ENCODE measurements at regions not wholly inside any gene's neighbourhood (a gene's known extent, or its start where the extent isn't known, plus 50 kb on each side); places are given as distances from the start of the nearest gene placed in this dataset.

- no peak for DNase-seq
These were observed 185.4 kb downstream of the FBXO15 start for GRCh38 chr18:73962256-73962655.

DNA sequence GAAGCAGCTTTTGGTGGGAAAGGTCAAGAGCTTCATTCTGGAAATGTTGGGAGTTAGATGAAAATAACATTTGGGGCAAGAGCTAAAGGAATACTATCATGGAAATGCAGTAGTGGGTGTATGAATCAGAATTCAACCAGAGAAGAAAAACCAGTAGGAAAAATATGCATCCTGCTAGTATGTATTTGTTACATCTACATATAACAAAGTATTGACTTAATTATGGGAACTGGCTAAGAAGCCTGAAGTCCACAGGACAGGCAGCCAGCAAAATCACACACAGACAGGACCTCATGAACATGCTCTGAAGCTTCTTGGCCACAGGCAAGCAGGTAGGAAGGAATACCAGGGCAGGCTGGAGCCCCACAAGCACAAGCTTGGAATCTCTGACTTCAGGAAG lies 185.8 kb downstream of the FBXO15 start:
- no peak for DNase-seq

DNA sequence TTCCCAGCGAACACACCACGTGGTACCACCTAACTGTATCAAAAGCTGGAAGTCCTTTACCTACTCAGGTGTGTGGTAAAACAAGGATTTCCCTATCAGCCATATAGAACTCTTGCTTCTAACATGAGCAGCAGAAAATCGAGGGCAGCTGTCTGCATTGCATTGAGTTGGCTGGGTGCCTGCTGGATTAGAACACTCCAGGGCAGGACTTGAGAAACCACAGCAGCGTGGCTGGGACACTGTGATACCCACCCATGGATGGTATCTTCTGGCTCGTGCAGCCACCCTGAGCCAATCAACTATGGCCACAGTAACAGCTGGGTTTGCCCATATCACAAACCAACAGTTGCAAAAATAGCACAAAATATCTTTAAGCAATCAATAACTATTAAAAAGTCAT lies 188.3 kb downstream of the FBXO15 start:
- DNase-seq = no peak

DNA sequence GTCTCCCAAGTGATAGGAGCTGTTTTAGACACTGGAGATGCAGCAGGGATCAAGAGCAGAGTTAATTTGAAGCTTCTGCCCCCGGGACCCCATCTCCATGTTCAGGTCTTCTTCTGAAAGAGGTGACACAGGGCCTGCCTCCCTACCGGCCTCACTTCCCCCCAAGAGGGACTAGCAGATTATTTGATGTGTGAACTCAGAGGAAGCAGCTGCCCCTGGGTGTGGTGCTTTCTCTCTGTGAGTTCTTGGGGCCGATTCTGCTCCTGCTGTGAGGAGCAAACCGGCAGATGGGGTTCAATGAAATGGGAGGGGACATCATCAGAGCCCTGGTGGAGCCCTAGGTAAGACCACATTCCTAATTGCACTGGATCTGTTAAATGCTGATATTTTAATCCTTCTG lies 193.4 kb downstream of the FBXO15 start:
- no peak for DNase-seq

GRCh38 chr18:73952296-73952946 lies 195.2 kb downstream of the FBXO15 start:
- no peak for DNase-seq

GRCh38 chr18:73950116-73950700 lies 197.4 kb downstream of the FBXO15 start:
- DNase-seq = no peak

- no peak for DNase-seq
These were observed 199.1 kb downstream of the FBXO15 start for GRCh38 chr18:73948497-73948896.

DNA sequence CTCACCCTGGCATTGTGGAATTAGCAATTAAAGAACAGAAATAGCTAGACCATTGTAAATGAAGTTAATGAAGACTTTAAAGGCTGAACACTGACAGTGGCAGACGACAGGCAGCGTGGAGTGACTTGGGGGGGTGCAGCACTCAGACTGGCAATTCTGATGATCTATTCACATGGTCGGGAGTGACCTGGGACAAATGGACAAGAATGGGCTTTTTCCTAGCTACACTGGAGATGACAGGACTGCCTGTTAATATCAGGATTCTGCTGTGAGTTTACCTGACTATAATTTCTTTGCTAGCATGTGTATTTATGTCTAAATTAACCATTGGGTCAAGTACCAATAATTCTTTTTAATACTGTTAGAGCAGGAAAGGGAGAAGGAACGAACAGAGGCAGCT lies 199.6 kb downstream of the FBXO15 start:
- DNase-seq = no peak

DNA sequence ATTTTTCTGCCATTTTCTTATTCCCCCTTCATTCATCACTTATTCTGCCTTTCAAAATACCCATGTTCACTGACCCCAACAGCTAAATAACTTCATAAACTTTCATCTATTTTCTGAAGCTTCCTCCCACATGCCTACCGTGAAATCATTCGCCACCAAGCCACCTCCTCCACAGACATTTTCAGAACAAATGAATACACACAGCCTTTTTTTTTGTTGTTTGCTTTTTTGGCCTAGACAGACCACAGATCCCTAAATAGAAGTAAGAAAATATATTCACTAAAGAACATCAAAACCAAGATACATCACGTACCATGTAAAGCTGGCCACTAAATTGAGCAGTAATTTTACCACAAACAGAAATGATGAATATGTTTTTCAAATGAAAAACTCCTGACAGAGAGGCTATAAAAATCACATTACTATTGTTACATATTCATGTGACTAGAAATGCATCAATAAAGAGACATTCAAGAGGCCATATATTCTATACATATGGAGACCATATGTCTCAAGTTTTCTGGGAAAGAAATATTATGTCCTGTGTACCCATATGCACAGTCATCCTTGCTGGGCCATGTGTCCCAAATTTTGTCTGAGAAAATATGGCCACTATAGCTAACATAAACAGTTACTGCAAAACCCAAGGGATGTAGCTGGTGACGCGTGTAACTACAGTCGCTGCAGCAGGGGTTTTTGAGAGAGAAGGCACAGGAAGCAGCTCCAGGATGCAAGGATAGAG lies 200.3 kb downstream of the FBXO15 start:
- DNase-seq = no peak

- no peak for DNase-seq
These were observed 202.4 kb downstream of the FBXO15 start for GRCh38 chr18:73945130-73945792.

- DNase-seq = no peak
These were observed 202.9 kb downstream of the FBXO15 start for GRCh38 chr18:73944715-73945114.

GRCh38 chr18:73943763-73944162 lies 203.9 kb downstream of the FBXO15 start:
- DNase-seq = no peak

GRCh38 chr18:73942956-73943355 lies 204.7 kb downstream of the FBXO15 start:
- DNase-seq = no peak

DNA sequence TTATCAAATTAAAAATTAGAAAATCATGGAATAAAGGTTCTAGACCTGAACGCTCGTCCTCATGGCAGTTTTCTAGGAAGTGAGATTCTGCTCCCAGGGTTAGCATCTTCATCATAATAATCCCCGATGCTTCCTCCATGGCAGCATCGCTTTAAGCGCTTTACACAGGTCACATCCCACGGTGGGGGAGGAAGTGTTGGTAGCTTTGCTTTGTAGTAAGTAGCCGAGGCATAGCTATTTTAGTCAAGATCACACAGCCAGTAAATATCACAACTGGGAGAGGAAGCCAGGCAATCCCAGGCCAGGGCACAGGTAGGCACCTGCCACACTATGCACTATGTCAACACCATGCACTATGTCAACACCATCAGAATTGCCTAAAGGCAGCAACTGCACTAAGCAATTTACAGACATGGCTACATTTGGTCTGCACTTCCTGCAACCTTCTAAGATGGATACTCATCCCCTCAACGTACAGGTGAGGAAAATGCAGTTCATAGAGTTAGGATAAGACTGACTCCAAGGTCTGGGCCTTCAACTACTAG lies 205.5 kb downstream of the FBXO15 start:
- no peak for DNase-seq

- DNase-seq = no peak
These were observed 206.9 kb downstream of the FBXO15 start for GRCh38 chr18:73940721-73941120.

DNA sequence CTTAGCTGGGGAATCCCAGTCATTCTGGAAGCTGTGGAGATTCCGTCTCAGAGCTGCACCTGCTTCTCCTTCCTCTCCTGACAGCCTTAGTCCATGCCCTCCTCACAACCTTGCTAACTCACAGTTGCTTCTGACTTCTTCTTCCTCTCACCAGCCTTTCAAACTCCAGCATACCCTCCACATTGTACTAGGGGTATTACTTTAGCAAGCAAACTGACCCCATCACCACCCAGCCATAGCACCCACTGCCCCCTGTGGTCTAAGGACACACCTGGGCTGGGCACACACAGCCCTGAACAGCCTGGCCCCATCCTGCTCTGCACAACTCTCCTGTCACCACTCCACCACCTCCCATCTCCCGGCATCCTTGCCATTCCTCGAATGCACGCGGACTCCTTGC lies 208.2 kb downstream of the FBXO15 start:
- no peak for DNase-seq

DNA sequence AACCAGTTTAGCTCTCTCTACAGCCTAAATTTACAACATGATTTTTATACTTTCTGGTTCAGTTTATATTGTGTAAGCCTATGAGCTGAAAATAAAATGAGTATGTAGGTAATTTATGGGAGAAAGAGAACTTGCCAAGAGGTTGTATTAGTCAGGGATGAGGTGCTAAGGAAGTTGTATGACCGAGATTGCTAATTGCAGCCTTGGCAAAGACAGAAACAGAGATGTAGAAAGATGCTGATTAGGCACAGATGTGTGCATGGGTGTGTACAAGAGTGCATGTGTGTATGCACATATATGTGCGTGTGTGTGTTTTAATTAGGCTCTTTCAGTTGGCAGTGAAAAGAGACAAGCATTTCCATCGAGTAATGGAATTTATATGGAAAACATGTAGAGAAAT lies 213.9 kb downstream of the FBXO15 start:
- DNase-seq = no peak

DNA sequence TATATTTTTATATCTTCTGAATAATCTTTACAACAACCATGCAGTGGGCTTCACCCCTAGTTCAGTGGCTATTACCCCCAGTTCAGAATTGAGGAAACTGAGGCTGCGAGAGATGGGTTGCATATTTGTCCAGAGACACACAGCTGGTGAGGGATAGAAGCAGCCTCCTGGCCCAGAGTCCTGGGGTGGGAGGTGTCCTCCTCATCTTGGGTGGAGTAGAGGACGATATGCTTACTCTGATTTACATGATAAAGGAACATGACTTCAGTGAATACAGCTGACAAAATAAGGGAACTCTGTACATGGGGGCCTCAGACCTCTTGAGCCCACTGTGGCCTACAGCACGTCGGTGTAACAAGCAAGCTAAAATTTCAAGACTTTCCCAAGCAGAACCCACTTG lies 214.7 kb downstream of the FBXO15 start:
- no peak for DNase-seq

DNA sequence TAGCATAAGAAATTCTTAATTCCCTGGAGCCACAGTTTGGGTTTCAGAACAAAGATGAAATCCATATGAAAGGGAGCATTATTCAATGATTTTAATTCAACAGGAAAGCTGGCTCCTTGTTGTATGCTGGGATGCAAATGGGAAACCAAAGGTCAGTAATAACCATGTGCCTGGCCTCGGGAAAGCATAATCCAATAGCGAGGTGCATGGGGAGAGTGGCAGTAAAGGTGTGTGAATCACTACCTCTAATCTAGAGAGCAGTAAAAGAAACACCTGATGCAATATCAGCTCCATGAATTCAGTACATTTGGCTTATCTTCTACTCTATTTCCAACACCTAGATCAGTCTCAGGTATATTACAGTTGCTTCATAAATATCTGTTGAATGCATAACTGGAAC lies 220.1 kb downstream of the FBXO15 start:
- no peak for DNase-seq

- DNase-seq = no peak
These were observed 222.8 kb downstream of the FBXO15 start for GRCh38 chr18:73924836-73925235.

DNA sequence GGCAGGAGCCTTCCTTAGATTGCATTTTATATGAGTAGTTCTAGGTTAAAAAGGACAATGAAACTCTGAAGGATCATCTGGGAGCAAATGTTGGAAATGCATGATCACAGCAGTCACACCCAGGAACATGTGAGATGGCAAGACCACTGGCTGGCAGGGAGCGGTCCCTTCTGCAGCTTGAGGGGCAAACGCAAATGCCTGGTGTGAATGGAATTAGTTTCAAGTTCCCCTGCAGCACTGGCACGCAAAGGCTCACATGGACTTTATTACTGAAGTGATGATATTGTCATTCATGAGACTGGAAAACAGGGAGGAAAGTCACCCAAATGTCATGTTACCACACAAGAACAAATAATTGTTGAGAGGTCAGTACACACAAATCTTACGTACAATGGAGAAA lies 223.3 kb downstream of the FBXO15 start:
- no peak for DNase-seq

GRCh38 chr18:73923866-73924265 lies 223.8 kb downstream of the FBXO15 start:
- DNase-seq = no peak

- DNase-seq = no peak
These were observed 227.6 kb downstream of the FBXO15 start for GRCh38 chr18:73920033-73920432.

DNA sequence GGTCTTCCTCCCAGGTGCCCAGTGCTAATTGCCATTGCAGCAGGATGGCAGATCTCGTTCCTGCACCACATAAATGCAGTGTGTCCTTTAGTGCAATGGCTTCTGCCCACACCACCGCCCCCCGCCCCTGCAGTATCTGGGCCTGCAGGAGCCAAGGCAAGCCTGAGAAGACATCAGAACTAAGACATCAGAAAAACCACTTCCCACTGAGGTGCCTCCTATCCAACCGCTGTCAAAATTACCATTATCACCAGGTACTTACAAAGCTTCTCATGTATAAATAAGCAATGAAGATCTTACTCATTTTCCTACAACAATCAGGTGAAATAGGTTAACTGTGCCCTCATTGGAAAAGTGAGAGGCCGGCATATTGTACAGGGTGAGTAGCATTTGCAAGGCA lies 228.8 kb downstream of the FBXO15 start:
- DNase-seq = no peak

Data from right hindlimb (tissue), 1 donor.